GM18861 (cell line): ENCODE measurements at regions not wholly inside any gene's neighbourhood (a gene's known extent, or its start where the extent isn't known, plus 50 kb on each side); places are given as distances from the start of the nearest gene placed in this dataset.

Experiments used
- ATAC-seq: cut with Tn5 transposase; IDR thresholded peaks from one replicate; pipeline ENCODE4 v1.9.1; 2021; ENCODE audit not compliant: unreplicated experiment

GRCh38 chr6:145245119-145245518 lies 490.2 kb downstream of the EPM2A start:
- no peak for ATAC-seq

GRCh38 chr6:145247692-145248419 lies 487.5 kb downstream of the EPM2A start:
- no peak for ATAC-seq

GRCh38 chr6:145250436-145250835 lies 484.9 kb downstream of the EPM2A start:
- no peak for ATAC-seq

GRCh38 chr6:145252737-145253136 lies 482.6 kb downstream of the EPM2A start:
- no peak for ATAC-seq

- no peak for ATAC-seq
Measured at GRCh38 chr6:145254649-145255401, 480.5 kb downstream of the EPM2A start.

GRCh38 chr6:145257704-145258103 lies 477.6 kb downstream of the EPM2A start:
- ATAC-seq, result no peak

- ATAC-seq, result no peak
Measured at GRCh38 chr6:145258122-145258521, 477.2 kb downstream of the EPM2A start.

GRCh38 chr6:145260484-145261175 lies 474.7 kb downstream of the EPM2A start:
- no peak for ATAC-seq

- ATAC-seq, result no peak
Measured at GRCh38 chr6:145261758-145262157, 473.6 kb downstream of the EPM2A start.

GRCh38 chr6:145262771-145263170 lies 472.5 kb downstream of the EPM2A start:
- ATAC-seq, result no peak

GRCh38 chr6:145263778-145264211 lies 471.5 kb downstream of the EPM2A start:
- ATAC-seq, result no peak

- ATAC-seq, result no peak
Measured at GRCh38 chr6:145266432-145267075, 468.8 kb downstream of the EPM2A start.

GRCh38 chr6:145267076-145267867 lies 468.0 kb downstream of the EPM2A start:
- ATAC-seq, result no peak

GRCh38 chr6:145270464-145270863 lies 464.9 kb downstream of the EPM2A start:
- ATAC-seq, result no peak

- no peak for ATAC-seq
Measured at GRCh38 chr6:145271040-145271439, 464.3 kb downstream of the EPM2A start.

- ATAC-seq, result no peak
Measured at GRCh38 chr6:145271577-145271976, 463.7 kb downstream of the EPM2A start.

- no peak for ATAC-seq
Measured at GRCh38 chr6:145272246-145272645, 463.1 kb downstream of the EPM2A start.

GRCh38 chr6:145273136-145273535 lies 462.2 kb downstream of the EPM2A start:
- no peak for ATAC-seq

GRCh38 chr6:145274083-145274482 lies 461.2 kb downstream of the EPM2A start:
- ATAC-seq, result no peak

GRCh38 chr6:145275019-145275418 lies 460.3 kb downstream of the EPM2A start:
- ATAC-seq, result no peak

GRCh38 chr6:145275787-145276186 lies 459.5 kb downstream of the EPM2A start:
- ATAC-seq, result no peak
